Naive B cell (primary cell): ENCODE measurements at regions not wholly inside any gene's neighbourhood (a gene's known extent, or its start where the extent isn't known, plus 50 kb on each side); places are given as distances from the start of the nearest gene placed in this dataset.
"Not testable (repeated sequence)": the region's sequence is repeated elsewhere in the genome, so short reads cannot be mapped to it uniquely, and the experiment has no call there.

ENCODE experiments used
- ATAC-seq, 2 donors: fragments of 150-1000 bp; cut with Tn5 transposase; 2 replicates each; pipeline ENCODE4 v1.10.0; 2021; ENCODE audit warnings: low read depth in 2 of 2, mild to moderate bottlenecking in 2 of 2, moderate library complexity in 2 of 2
- DNase-seq: peaks from one replicate; pipeline ENCODE4 v3.0.0; 2022
- H3K27ac Mint-ChIP-seq, 6 donors: one replicate each; pipeline ENCODE4 v1.8.0; 2020 to 2022; ENCODE audit warnings: mild to moderate bottlenecking in 6 of 6, mixed read lengths in 6 of 6, moderate library complexity in 5 of 6, inconsistent platforms in 2 of 6
- H3K27me3 Mint-ChIP-seq, 3 donors: one replicate each; pipeline ENCODE4 v1.8.0; 2021 to 2022; ENCODE audit warnings: mixed read lengths in 3 of 3, mild to moderate bottlenecking in 1 of 3
- H3K36me3 Mint-ChIP-seq, 2 donors: one replicate each; pipeline ENCODE4 v1.8.0; 2020 to 2022; ENCODE audit warnings: mixed read lengths in 2 of 2, inconsistent platforms in 1 of 2, mild to moderate bottlenecking in 1 of 2
- H3K4me1 Mint-ChIP-seq, 3 donors: one replicate each; pipeline ENCODE4 v1.8.0; 2020 to 2022; ENCODE audit warnings: mixed read lengths in 3 of 3, inconsistent platforms in 1 of 3, mild to moderate bottlenecking in 1 of 3, moderate library complexity in 1 of 3
- H3K4me3 Mint-ChIP-seq, 8 donors: one replicate each; pipeline ENCODE4 v1.8.0; 2020 to 2022; ENCODE audit warnings: mild to moderate bottlenecking in 8 of 8, mixed read lengths in 8 of 8, moderate library complexity in 8 of 8, inconsistent platforms in 2 of 8
- H3K9me3 Mint-ChIP-seq, 7 donors: one replicate each; pipeline ENCODE4 v1.8.0; 2020 to 2022; ENCODE audit warnings: mixed read lengths in 7 of 7, mild to moderate bottlenecking in 5 of 7, inconsistent platforms in 2 of 7, moderate library complexity in 1 of 7

DNA sequence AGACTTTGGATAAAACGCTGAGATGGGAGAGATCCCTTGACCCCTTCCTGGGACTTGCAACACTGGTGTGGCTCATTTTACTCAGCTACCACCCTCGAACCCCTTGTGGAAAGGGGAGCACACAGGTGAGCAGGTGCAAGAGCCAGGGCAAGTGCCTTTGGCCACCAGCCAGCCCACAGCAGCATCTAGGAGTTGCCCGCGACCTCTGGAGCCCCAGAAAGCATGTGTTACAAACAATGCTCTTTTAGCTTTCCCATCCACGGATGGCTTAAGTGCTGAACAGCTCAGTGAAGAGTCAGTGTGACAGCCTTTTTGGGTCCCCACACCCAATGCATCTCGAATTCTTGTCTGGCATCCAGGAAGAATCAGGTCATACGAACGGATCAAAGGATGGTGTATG lies 197.8 kb downstream of the MEMO1 start:
- Mint-ChIP-seq H3K36me3 (no peaks in the 10 kb centered on the region), H3K4me1 (peaks cover 15 to 20% (median 15%) of the 10 kb centered on the region in 3 donors), H3K27me3 (no peaks in the 10 kb centered on the region), H3K9me3 (peaks cover 0 to 5% (median 0%) of the 10 kb centered on the region in 7 donors), H3K4me3 (no peak overlapping the region), H3K27ac (peak overlapping the region in 1 of 6 donors; percentile 69)
- ATAC-seq (no peak), DNase-seq (no peak)

GRCh38 chr2:31812051-31812798 lies 198.6 kb downstream of the MEMO1 start:
- Mint-ChIP-seq H3K27me3 (no peaks in the 10 kb centered on the region), H3K9me3 (peaks cover 0 to under 1% (median 0%) of the 10 kb centered on the region in 7 donors), H3K4me1 (peaks cover 15 to 20% (median 15%) of the 10 kb centered on the region in 3 donors), H3K36me3 (no peaks in the 10 kb centered on the region), H3K27ac (peak overlapping the region; percentile 5 to 94 (median 81)), H3K4me3 (peak overlapping the region in 6 of 8 donors; percentile 0 to 38 (median 20))
- peak; percentile 39 for DNase-seq
- ATAC-seq = peak; percentile 97 to 98

DNA sequence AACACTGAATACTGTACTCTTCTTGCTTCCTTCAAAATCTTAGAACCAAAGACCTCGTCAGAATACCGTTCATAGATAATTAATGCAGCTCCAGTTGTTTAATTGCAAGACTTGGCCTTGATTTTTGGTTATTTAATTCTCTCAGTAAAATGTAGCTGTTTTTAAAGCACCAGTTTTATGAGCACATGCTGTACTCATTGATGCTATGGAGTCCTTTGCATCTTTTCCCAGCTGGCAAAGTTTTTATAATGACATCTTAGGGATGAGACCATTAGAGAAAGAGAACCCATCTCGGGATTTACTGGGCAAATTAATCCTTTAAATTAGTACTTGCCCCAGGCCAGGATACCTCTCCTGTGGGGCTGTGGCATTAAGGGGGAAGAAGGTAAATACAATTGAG lies 199.3 kb downstream of the MEMO1 start:
- peak overlapping the region in 4 of 8 donors; percentile 0 to 38 (median 30) for H3K4me3 Mint-ChIP-seq
- H3K4me1 Mint-ChIP-seq = peaks cover 15 to 20% (median 15%) of the 10 kb centered on the region in 3 donors
- no peaks in the 10 kb centered on the region for H3K36me3 Mint-ChIP-seq
- H3K27ac Mint-ChIP-seq = peak overlapping the region; percentile 39 to 94 (median 81)
- ATAC-seq (no peak), DNase-seq (no peak)
- H3K9me3 Mint-ChIP-seq = no peaks in the 10 kb centered on the region
- no peaks in the 10 kb centered on the region for H3K27me3 Mint-ChIP-seq

GRCh38 chr2:31810200-31810917 lies 200.4 kb downstream of the MEMO1 start:
- H3K27ac Mint-ChIP-seq = peak overlapping the region in 1 of 6 donors; percentile 69
- H3K36me3 Mint-ChIP-seq = no peaks in the 10 kb centered on the region

DNA sequence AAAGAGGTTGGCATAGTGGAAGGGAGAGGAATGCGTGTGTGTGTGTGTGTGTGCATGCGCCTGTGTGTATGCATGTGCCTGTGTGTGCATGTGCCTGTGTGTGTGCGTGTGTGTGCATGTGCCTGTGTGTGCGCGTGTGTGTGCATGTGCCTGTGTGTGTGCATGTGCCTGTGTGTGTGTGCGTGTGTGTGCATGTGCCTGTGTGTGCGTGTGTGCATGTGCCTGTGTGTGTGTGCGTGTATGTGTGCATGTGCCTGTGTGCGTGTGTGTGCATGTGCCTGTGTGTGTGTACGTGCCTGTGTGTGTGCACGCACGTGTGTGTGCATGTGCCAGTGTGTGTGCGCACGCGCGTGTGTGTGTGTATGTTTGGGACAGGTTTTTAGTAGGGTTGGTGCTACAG lies 205.1 kb downstream of the MEMO1 start:
- DNase-seq (no peak), ATAC-seq (no peak)
- Mint-ChIP-seq H3K4me1 (peaks cover 0 to 5% (median 3%) of the 10 kb centered on the region in 3 donors), H3K4me3 (no peak overlapping the region), H3K9me3 (peaks cover 0 to 6% (median 0%) of the 10 kb centered on the region in 7 donors), H3K27ac (no peak overlapping the region), H3K36me3 (no peaks in the 10 kb centered on the region), H3K27me3 (peaks cover 0 to 6% (median 3%) of the 10 kb centered on the region in 3 donors)

More at GRCh38 chr2:31810200-31810917, 200.4 kb downstream of the MEMO1 start:
- peaks cover 15 to 20% (median 15%) of the 10 kb centered on the region in 3 donors for H3K4me1 Mint-ChIP-seq
- DNase-seq (no peak), ATAC-seq (no peak)
- no peaks in the 10 kb centered on the region for H3K27me3 Mint-ChIP-seq
- H3K9me3 Mint-ChIP-seq = no peaks in the 10 kb centered on the region
- H3K4me3 Mint-ChIP-seq = peak overlapping the region in 1 of 8 donors; percentile 72

DNA sequence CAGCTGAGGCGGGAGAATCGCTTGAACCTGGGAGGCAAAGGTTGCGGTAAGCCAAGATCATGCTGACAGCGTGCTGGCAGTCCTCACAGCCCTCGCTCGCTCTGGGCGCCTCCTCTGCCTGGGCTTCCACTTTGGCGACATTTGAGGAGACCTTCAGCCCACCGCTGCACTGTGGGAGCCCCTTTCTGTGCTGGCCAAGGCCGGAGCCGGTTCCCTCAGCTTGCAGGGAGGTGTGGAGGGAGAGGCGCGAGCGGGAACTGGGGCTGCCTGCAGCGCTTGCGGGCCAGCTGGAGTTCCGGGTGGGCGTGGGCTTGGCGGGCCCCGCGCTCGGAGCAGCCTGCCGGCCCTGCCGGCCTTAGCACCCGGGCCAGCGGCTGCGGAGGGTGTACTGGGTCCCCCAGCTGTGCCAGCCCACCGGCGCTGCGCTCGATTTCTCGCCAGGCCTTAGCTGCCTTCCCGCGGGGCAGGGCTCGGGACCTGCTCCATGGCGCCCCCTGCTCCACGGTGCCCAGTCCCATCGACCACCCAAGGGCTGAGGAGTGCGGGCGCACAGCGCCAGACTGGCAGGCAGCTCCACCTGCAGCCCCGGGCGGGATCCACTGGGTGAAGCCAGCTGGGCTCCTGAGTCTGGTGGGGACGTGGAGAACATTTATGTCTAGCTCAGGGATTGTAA lies 207.2 kb downstream of the MEMO1 start:
- H3K27me3 Mint-ChIP-seq, DNase-seq, H3K9me3 Mint-ChIP-seq, H3K36me3 Mint-ChIP-seq, ATAC-seq, H3K4me1 Mint-ChIP-seq, H3K27ac Mint-ChIP-seq: not testable (repeated sequence)
- peak overlapping the region in 1 of 8 donors; percentile 44 for H3K4me3 Mint-ChIP-seq

GRCh38 chr2:31802711-31803110 lies 208.1 kb downstream of the MEMO1 start:
- ATAC-seq (no peak), DNase-seq (no peak)
- Mint-ChIP-seq H3K27me3 (peaks cover 0 to 10% (median 3%) of the 10 kb centered on the region in 3 donors), H3K9me3 (peaks cover 0 to 12% (median 6%) of the 10 kb centered on the region in 7 donors), H3K27ac (no peak overlapping the region), H3K4me1 (peaks cover 0 to 5% (median 3%) of the 10 kb centered on the region in 3 donors), H3K4me3 (peak overlapping the region in 1 of 8 donors; percentile 2), H3K36me3 (no peaks in the 10 kb centered on the region)

- H3K27me3 Mint-ChIP-seq = peaks cover 7 to 13% (median 7%) of the 10 kb centered on the region in 3 donors
- not testable (repeated sequence) for H3K4me3 Mint-ChIP-seq, H3K36me3 Mint-ChIP-seq, H3K27ac Mint-ChIP-seq, DNase-seq, H3K4me1 Mint-ChIP-seq, ATAC-seq
- H3K9me3 Mint-ChIP-seq = peaks cover 0 to 23% (median 14%) of the 10 kb centered on the region in 7 donors
Measured at GRCh38 chr2:31799282-31799681, 211.5 kb downstream of the MEMO1 start.

GRCh38 chr2:31788273-31788672 lies 207.5 kb upstream of the SRD5A2 start:
- H3K4me3 Mint-ChIP-seq = no peak overlapping the region
- H3K9me3 Mint-ChIP-seq = peaks cover 0 to 24% (median 4%) of the 10 kb centered on the region in 7 donors
- no peak overlapping the region for H3K27ac Mint-ChIP-seq
- ATAC-seq (no peak), DNase-seq (no peak)
- H3K36me3 Mint-ChIP-seq = peaks cover 0 to 8% of the 10 kb centered on the region in 2 donors
- peaks cover 3 to 21% (median 12%) of the 10 kb centered on the region in 3 donors for H3K27me3 Mint-ChIP-seq
- H3K4me1 Mint-ChIP-seq = no peaks in the 10 kb centered on the region

DNA sequence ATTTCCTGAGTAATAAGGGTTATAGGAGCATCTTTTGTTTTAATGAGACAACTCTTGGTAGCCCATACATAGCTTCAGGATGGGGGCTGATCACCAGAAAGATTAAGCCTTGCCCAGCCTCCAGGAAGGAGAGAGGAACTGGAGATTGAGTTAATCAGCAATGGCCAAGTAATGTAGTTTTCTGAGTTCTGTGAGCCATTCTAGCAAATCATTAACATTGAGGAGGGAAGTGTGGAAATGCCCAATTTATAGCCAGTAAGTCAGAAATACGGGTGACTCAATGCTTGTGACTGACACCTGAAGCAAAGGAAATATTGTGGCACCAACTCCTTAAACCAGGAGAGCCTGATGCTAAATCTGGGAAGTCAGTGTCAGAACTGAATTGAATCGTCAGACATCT lies 205.1 kb upstream of the SRD5A2 start:
- peaks cover 10 to 20% (median 11%) of the 10 kb centered on the region in 3 donors for H3K27me3 Mint-ChIP-seq
- peaks cover 3 to 42% (median 16%) of the 10 kb centered on the region in 7 donors for H3K9me3 Mint-ChIP-seq
- no peak for ATAC-seq
- H3K27ac Mint-ChIP-seq = no peak overlapping the region
- no peak overlapping the region for H3K4me3 Mint-ChIP-seq
- H3K36me3 Mint-ChIP-seq = peaks cover 0 to 21% of the 10 kb centered on the region in 2 donors
- H3K4me1 Mint-ChIP-seq = no peaks in the 10 kb centered on the region
- no peak for DNase-seq

DNA sequence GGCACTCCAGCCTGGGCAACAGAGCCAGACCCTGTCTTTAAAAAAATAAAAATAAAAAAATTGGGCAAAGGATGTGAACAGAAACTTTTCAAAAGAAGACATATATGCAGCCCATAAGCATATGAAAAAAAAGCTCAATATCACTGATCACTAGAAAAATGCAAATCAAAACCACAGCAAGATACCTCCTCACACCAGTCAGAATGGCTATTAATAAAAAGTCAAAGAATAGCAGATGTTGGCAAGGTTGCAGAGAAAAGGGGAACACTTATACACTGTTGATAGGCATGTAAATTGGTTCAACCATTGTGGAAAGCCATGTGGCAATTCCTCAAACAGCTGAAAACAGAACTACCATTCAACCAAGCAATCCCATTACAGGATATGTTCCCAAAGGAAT lies 204.1 kb upstream of the SRD5A2 start:
- ATAC-seq = no peak
- Mint-ChIP-seq H3K27ac (no peak overlapping the region), H3K9me3 (peaks cover 6 to 51% (median 18%) of the 10 kb centered on the region in 7 donors), H3K4me3 (no peak overlapping the region), H3K27me3 (peaks cover 11 to 22% (median 14%) of the 10 kb centered on the region in 3 donors), H3K36me3 (peaks cover 0 to 23% of the 10 kb centered on the region in 2 donors), H3K4me1 (no peaks in the 10 kb centered on the region)
- DNase-seq = no peak

DNA sequence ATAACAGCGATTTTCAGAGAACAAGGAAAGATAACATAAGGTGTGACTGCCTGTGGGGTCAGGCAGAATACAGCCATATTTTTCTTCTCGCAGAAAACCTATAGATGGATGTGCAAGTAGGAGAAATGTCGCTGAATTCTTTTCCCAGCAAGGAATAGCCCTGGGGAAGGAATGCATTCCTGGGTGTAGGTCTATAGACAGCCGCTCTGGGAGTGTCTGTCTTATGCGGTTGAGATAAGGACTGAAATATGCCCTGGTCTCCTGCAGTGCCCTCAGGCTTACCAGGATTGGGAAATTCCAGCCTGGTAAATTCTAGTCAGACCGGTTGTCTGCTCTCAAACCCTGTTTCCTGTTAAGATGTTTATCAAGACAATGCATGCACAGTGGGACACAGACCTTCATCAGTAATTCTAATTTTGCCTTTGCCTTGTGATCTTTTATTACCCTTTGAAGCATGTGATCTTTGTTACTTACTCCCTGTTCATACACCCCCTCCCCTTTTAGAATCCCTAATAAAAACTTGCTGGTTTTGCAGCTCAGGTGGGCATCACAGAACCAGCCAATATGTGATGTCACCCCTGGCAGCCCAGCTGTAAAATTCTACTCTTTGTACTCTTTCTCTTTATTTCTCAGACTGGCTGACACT lies 202.8 kb upstream of the SRD5A2 start:
- peaks cover 11 to 24% (median 22%) of the 10 kb centered on the region in 3 donors for H3K27me3 Mint-ChIP-seq
- H3K27ac Mint-ChIP-seq, DNase-seq, H3K4me1 Mint-ChIP-seq, H3K4me3 Mint-ChIP-seq, ATAC-seq: not testable (repeated sequence)
- H3K36me3 Mint-ChIP-seq = peaks cover 0 to 23% of the 10 kb centered on the region in 2 donors
- H3K9me3 Mint-ChIP-seq = peaks cover 6 to 51% (median 21%) of the 10 kb centered on the region in 7 donors

DNA sequence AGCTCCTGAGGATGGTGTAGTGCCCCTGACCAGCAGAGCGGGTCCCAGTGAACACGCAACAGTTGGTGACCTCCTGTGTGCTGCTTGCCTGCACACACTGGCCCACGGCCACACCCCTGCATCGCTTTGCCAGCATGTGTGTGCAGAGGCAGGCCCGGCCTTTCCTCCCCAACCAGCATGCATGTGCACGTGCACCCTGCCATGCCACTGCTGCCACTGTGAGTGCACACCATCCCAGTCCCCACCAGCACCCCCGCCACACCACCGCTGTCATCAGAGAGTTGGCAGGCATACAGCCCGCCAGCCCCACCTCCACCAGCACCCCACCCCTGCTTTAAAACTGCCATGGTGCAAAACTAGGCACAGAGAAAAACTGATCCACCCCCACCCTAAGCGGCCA lies 197.4 kb upstream of the SRD5A2 start:
- ATAC-seq = no peak
- no peak for DNase-seq
- H3K36me3 Mint-ChIP-seq = peaks cover 0 to 15% of the 10 kb centered on the region in 2 donors
- H3K27me3 Mint-ChIP-seq = peaks cover 7 to 27% (median 24%) of the 10 kb centered on the region in 3 donors
- no peak overlapping the region for H3K27ac Mint-ChIP-seq
- H3K4me3 Mint-ChIP-seq = no peak overlapping the region
- H3K9me3 Mint-ChIP-seq = peaks cover 6 to 26% (median 15%) of the 10 kb centered on the region in 7 donors
- H3K4me1 Mint-ChIP-seq = no peaks in the 10 kb centered on the region
